GM23338 (cell line): ENCODE measurements at regions not wholly inside any gene's neighbourhood (a gene's known extent, or its start where the extent isn't known, plus 50 kb on each side); places are given as distances from the start of the nearest gene placed in this dataset.

ENCODE experiments used
- ATAC-seq: fragments of 200-7000 bp; cut with Tn5 transposase; 3 replicates; pipeline ENCODE4 v1.9.1; 2020
- DNase-seq: peaks from one replicate; pipeline ENCODE4 v3.0.0-alpha.2; 2015; ENCODE audit warnings: low spot score
- H2AFZ ChIP-seq: fragments of 200-600 bp; sonication (generic); 2 replicates; pipeline ENCODE4 v1.8.0; 2016; ENCODE audit warnings: antibody characterized with exemption, mild to moderate bottlenecking, moderate library complexity
- H3F3A ChIP-seq: fragments of 200-600 bp; sonication (generic); replicated peaks from 2 replicates; pipeline ENCODE4 v1.8.0; 2017; ENCODE audit warnings: antibody characterized with exemption, mixed run types, low read depth
- H3K27ac ChIP-seq: fragments of 200-600 bp; sonication (generic); 2 replicates; pipeline ENCODE4 v1.6.1; 2016; ENCODE audit warnings: low read depth
- H3K27me3 ChIP-seq: fragments of 200-600 bp; sonication (generic); 2 replicates; pipeline ENCODE4 v1.8.0; 2016; ENCODE audit warnings: mild to moderate bottlenecking, mixed run types, moderate library complexity; ENCODE audit not compliant: insufficient read depth
- H3K36me3 ChIP-seq: fragments of 200-600 bp; sonication (generic); 2 replicates; pipeline ENCODE4 v1.8.0; 2016; ENCODE audit warnings: mild to moderate bottlenecking; ENCODE audit not compliant: insufficient read depth
- H3K4me1 ChIP-seq: fragments of 200-600 bp; sonication (generic); 2 replicates; pipeline ENCODE4 v1.8.0; 2016; ENCODE audit warnings: mild to moderate bottlenecking, moderate library complexity; ENCODE audit not compliant: insufficient read depth
- H3K4me2 ChIP-seq: fragments of 200-600 bp; sonication (generic); 2 replicates; pipeline ENCODE4 v1.7.1; 2017; ENCODE audit warnings: mixed run types
- H3K4me3 ChIP-seq: fragments of 200-600 bp; sonication (generic); 2 replicates; pipeline ENCODE4 v1.6.1; 2016; ENCODE audit warnings: mixed run types
- H3K79me2 ChIP-seq: fragments of 200-600 bp; sonication (generic); replicated peaks from 2 replicates; pipeline ENCODE4 v1.8.0; 2017; ENCODE audit warnings: mild to moderate bottlenecking; ENCODE audit not compliant: insufficient read depth
- H3K9me2 ChIP-seq: fragments of 200-600 bp; sonication (generic); 2 replicates; pipeline ENCODE4 v1.8.0; 2017; ENCODE audit not compliant: insufficient read depth
- H4K20me1 ChIP-seq: fragments of 200-600 bp; sonication (generic); replicated peaks from 2 replicates; pipeline ENCODE4 v1.8.0; 2017; ENCODE audit warnings: mild to moderate bottlenecking; ENCODE audit not compliant: insufficient read depth
- H3K27ac Mint-ChIP-seq: 2 replicates; pipeline ENCODE4 v1.8.0; 2020; ENCODE audit warnings: inconsistent platforms, mild to moderate bottlenecking, moderate library complexity, mixed read lengths
- H3K27me3 Mint-ChIP-seq: 3 replicates; pipeline ENCODE4 v1.8.0; 2022; ENCODE audit warnings: low read depth, mild to moderate bottlenecking, moderate library complexity, mixed read lengths, inconsistent platforms; ENCODE audit not compliant: insufficient read depth, poor library complexity
- H3K36me3 Mint-ChIP-seq: 3 replicates; pipeline ENCODE4 v1.8.0; 2021; ENCODE audit warnings: low read depth, mild to moderate bottlenecking, inconsistent platforms, moderate library complexity, mixed read lengths
- H3K4me1 Mint-ChIP-seq: 3 replicates; pipeline ENCODE4 v1.8.0; 2020; ENCODE audit warnings: mild to moderate bottlenecking, inconsistent platforms, mixed read lengths
- H3K4me3 Mint-ChIP-seq: 3 replicates; pipeline ENCODE4 v1.8.0; 2021; ENCODE audit warnings: moderate library complexity, mild to moderate bottlenecking, inconsistent platforms, mixed read lengths
- H3K9me3 Mint-ChIP-seq: 3 replicates; pipeline ENCODE4 v1.8.0; 2020; ENCODE audit warnings: moderate library complexity, mild to moderate bottlenecking, inconsistent platforms, mixed read lengths
- CREB1 ChIP-seq: fragments of 250-450 bp; sonication (Bioruptor Pico); IDR thresholded peaks from 2 replicates; pipeline ENCODE4 v1.5.0; 2020; ENCODE audit warnings: low read depth, mild to moderate bottlenecking, moderate library complexity
- EZH2 ChIP-seq: fragments of 200-600 bp; sonication (generic); IDR thresholded peaks from one replicate; pipeline ENCODE4 v1.8.0; 2017; ENCODE audit warnings: antibody characterized with exemption, mild to moderate bottlenecking, low read depth; ENCODE audit not compliant: unreplicated experiment
- EZH2phosphoT487 ChIP-seq: fragments of 200-600 bp; sonication (generic); IDR thresholded peaks from one replicate; pipeline ENCODE4 v1.8.1; 2018; ENCODE audit warnings: antibody characterized with exemption; ENCODE audit not compliant: unreplicated experiment
- JUNB ChIP-seq: IDR thresholded peaks from one replicate; pipeline ENCODE4 v1.6.1; 2016; ENCODE audit warnings: antibody characterized with exemption; ENCODE audit not compliant: unreplicated experiment
- NANOG ChIP-seq: IDR thresholded peaks from 2 replicates; pipeline ENCODE4 v1.6.1; 2016; ENCODE audit warnings: antibody characterized with exemption, borderline replicate concordance
- POLR2AphosphoS5 ChIP-seq: IDR thresholded peaks from 2 replicates; pipeline ENCODE4 v1.6.1; 2016; ENCODE audit warnings: antibody characterized with exemption, low read depth
- STAT1 ChIP-seq: IDR thresholded peaks from one replicate; pipeline ENCODE4 v1.6.1; 2016; ENCODE audit warnings: antibody characterized with exemption; ENCODE audit not compliant: unreplicated experiment
- ZNF114 ChIP-seq: fragments of 250-450 bp; sonication (Bioruptor Pico); IDR thresholded peaks from 2 replicates; pipeline ENCODE4 v1.5.0; 2020; ENCODE audit warnings: mild to moderate bottlenecking, moderate library complexity
- TF ChIP-seq, protein P1 (sequence below), 2 experiments: fragments of 200-600 bp in 1 of 2; sonication (generic) in 1 of 2; conservative IDR thresholded peaks; 2 replicates each; pipeline versions ENCODE4 v1.5.1 to v1.6.1; 2016 to 2017; ENCODE audit warnings: antibody characterized with exemption in 2 of 2, low read depth in 2 of 2, mild to moderate bottlenecking in 2 of 2, moderate library complexity in 1 of 2
- TF ChIP-seq, protein P2 (sequence below): IDR thresholded peaks from one replicate; pipeline ENCODE4 v1.6.1; 2018; ENCODE audit warnings: antibody characterized with exemption; ENCODE audit not compliant: unreplicated experiment

DNA sequence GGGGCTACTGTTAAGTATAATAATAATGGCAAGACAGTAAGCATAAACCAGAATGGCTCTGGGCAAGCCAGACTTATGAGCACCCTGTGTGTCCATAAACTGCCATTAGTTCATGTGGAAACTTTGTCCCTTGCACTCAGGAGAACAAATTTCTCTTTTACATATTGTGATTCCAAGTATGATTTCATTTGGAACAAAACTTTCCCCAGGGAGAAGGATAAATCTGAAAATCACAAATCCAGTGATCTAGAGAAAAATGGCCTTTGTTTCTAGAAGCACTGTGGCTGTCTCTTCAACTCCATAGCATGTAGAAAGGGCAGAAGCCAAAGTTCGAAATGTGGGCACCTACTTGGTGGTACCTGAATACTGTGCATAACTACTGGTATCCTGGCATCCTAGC is 823.7 kb upstream of the SOX11 start:
- H3K36me3 Mint-ChIP-seq = 0 out of 3 replicates have a peak, but pooled peaks cover 2% of the 10 kb centered on the region
- peaks cover 68% of the 10 kb centered on the region for H3K9me3 Mint-ChIP-seq

DNA sequence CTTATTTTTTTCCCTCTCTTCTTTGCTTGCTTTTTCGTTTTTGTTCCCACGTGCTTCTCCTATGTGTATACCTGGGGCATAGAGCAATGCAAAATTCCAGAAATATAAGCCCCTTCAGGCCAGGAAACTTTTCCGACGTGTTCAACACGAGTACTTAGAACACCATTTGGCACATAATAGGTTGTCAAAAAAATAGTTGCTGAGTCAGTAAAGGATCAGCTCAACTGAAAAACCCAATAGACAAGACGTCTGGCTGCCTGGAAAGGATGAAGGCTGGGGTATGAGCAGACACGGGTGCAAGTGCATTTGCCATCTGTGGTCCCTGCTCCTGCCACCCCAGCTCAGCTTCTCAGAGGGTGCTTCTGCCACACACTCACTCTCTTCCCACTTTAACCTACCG is 823.0 kb upstream of the SOX11 start:
- Histone ChIP-seq H3K4me1 (no peaks in the 10 kb centered on the region), H3K9me2 (no peaks in the 10 kb centered on the region), H3F3A (no peaks in the 10 kb centered on the region), H3K36me3 (no peaks in the 10 kb centered on the region; the same call in 1 of the 2 replicates), H3K4me2 (no peak overlapping the region), H3K4me3 (no peak overlapping the region), H3K27me3 (no peaks in the 10 kb centered on the region), H2AFZ (no peak overlapping the region), H4K20me1 (no peaks in the 10 kb centered on the region), H3K79me2 (no peaks in the 10 kb centered on the region), H3K27ac (no peak overlapping the region)
- DNase-seq (no peak), ATAC-seq (no peak)
- Mint-ChIP-seq H3K4me1 (no peaks in the 10 kb centered on the region), H3K27ac (no peak overlapping the region), H3K9me3 (peaks cover 68% of the 10 kb centered on the region), H3K4me3 (no peak overlapping the region), H3K27me3 (no peaks in the 10 kb centered on the region), H3K36me3 (peaks cover 3% of the 10 kb centered on the region; the same call in 1 of the 3 replicates)
- no peak for TF ChIP-seq NANOG
- no peak for TF ChIP-seq STAT1
- TF ChIP-seq ZNF114 (CRISPR knock-in tag) = no peak
- TF ChIP-seq POLR2AphosphoS5 = no peak
- TF ChIP-seq, protein P1, sequence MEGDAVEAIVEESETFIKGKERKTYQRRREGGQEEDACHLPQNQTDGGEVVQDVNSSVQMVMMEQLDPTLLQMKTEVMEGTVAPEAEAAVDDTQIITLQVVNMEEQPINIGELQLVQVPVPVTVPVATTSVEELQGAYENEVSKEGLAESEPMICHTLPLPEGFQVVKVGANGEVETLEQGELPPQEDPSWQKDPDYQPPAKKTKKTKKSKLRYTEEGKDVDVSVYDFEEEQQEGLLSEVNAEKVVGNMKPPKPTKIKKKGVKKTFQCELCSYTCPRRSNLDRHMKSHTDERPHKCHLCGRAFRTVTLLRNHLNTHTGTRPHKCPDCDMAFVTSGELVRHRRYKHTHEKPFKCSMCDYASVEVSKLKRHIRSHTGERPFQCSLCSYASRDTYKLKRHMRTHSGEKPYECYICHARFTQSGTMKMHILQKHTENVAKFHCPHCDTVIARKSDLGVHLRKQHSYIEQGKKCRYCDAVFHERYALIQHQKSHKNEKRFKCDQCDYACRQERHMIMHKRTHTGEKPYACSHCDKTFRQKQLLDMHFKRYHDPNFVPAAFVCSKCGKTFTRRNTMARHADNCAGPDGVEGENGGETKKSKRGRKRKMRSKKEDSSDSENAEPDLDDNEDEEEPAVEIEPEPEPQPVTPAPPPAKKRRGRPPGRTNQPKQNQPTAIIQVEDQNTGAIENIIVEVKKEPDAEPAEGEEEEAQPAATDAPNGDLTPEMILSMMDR (conservative IDR thresholded peaks at IDR 0.05; ENCODE audit: low read depth in 2 of 2) = no peak
- TF ChIP-seq, protein P2, sequence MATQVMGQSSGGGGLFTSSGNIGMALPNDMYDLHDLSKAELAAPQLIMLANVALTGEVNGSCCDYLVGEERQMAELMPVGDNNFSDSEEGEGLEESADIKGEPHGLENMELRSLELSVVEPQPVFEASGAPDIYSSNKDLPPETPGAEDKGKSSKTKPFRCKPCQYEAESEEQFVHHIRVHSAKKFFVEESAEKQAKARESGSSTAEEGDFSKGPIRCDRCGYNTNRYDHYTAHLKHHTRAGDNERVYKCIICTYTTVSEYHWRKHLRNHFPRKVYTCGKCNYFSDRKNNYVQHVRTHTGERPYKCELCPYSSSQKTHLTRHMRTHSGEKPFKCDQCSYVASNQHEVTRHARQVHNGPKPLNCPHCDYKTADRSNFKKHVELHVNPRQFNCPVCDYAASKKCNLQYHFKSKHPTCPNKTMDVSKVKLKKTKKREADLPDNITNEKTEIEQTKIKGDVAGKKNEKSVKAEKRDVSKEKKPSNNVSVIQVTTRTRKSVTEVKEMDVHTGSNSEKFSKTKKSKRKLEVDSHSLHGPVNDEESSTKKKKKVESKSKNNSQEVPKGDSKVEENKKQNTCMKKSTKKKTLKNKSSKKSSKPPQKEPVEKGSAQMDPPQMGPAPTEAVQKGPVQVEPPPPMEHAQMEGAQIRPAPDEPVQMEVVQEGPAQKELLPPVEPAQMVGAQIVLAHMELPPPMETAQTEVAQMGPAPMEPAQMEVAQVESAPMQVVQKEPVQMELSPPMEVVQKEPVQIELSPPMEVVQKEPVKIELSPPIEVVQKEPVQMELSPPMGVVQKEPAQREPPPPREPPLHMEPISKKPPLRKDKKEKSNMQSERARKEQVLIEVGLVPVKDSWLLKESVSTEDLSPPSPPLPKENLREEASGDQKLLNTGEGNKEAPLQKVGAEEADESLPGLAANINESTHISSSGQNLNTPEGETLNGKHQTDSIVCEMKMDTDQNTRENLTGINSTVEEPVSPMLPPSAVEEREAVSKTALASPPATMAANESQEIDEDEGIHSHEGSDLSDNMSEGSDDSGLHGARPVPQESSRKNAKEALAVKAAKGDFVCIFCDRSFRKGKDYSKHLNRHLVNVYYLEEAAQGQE = no peak
- TF ChIP-seq CREB1 (CRISPR knock-in tag) = no peak

More for the DNA sequence above, 823.7 kb upstream of the SOX11 start:
- H3K9me2 ChIP-seq = no peaks in the 10 kb centered on the region
- H4K20me1 ChIP-seq = no peaks in the 10 kb centered on the region
- H3F3A ChIP-seq = no peaks in the 10 kb centered on the region
- Mint-ChIP-seq H3K4me3 (no peak overlapping the region), H3K4me1 (no peaks in the 10 kb centered on the region), H3K27ac (no peak overlapping the region), H3K27me3 (no peaks in the 10 kb centered on the region)
- ATAC-seq (no peak), DNase-seq (no peak)
- H3K4me3 ChIP-seq = no peak overlapping the region
- H3K27me3 ChIP-seq = no peaks in the 10 kb centered on the region
- H3K4me1 ChIP-seq = no peaks in the 10 kb centered on the region
- no peaks in the 10 kb centered on the region for H3K79me2 ChIP-seq
- no peaks in the 10 kb centered on the region; the same call in 1 of the 2 replicates for H3K36me3 ChIP-seq
- TF ChIP-seq JUNB = no peak
- TF ChIP-seq CREB1 (CRISPR knock-in tag) = no peak
- TF ChIP-seq ZNF114 (CRISPR knock-in tag) = no peak
- no peak for TF ChIP-seq STAT1
- TF ChIP-seq EZH2 = no peak
- TF ChIP-seq, protein P1 (conservative IDR thresholded peaks at IDR 0.05; ENCODE audit: low read depth in 2 of 2) = no peak
- TF ChIP-seq EZH2phosphoT487 = no peak
- no peak for TF ChIP-seq NANOG
- no peak for TF ChIP-seq POLR2AphosphoS5
- no peak overlapping the region for H3K4me2 ChIP-seq
- H2AFZ ChIP-seq = no peak overlapping the region
- no peak overlapping the region for H3K27ac ChIP-seq
